Activated CD4-positive, alpha-beta T cell treated with anti-CD3 and anti-CD28 coated beads, Interleukin-2, amount 10 ng/mL, durations not matched to agents 7 days and 5 days (primary cell): ENCODE measurements at regions not wholly inside any gene's neighbourhood (a gene's known extent, or its start where the extent isn't known, plus 50 kb on each side); places are given as distances from the start of the nearest gene placed in this dataset.

Experiments used
- CTCF ChIA-PET: fragments of 350-600 bp; sonication (Branson Sonifier 250); formaldehyde crosslinking; loops from one replicate; lab custom pipeline; 2021; ENCODE audit warnings: antibody characterized with exemption; lab: Charles Lee
- POLR2A ChIA-PET: fragments of 350-600 bp; sonication (Branson Sonifier 250); formaldehyde crosslinking; loops from one replicate; lab custom pipeline; 2021; ENCODE audit warnings: antibody characterized with exemption; lab: Charles Lee
- DNase-seq: peaks from one replicate; pipeline ENCODE4 v3.0.0-alpha.2; 2020
- H3K27ac Mint-ChIP-seq: one replicate; pipeline ENCODE4 v1.8.0; 2021; ENCODE audit warnings: mild to moderate bottlenecking, moderate library complexity, mixed read lengths
- H3K27me3 Mint-ChIP-seq: one replicate; pipeline ENCODE4 v1.8.0; 2021; ENCODE audit warnings: mixed read lengths
- H3K36me3 Mint-ChIP-seq: one replicate; pipeline ENCODE4 v1.8.0; 2021; ENCODE audit warnings: low read depth, mixed read lengths
- H3K4me1 Mint-ChIP-seq: one replicate; pipeline ENCODE4 v1.8.0; 2021; ENCODE audit warnings: mixed read lengths
- H3K4me3 Mint-ChIP-seq: one replicate; pipeline ENCODE4 v1.8.0; 2021; ENCODE audit warnings: mild to moderate bottlenecking, moderate library complexity, mixed read lengths
- H3K9me3 Mint-ChIP-seq: one replicate; pipeline ENCODE4 v1.8.0; 2021; ENCODE audit warnings: mixed read lengths

- POLR2A ChIA-PET: no interaction called here
- H3K9me3 Mint-ChIP-seq: peaks cover 4% of the 10 kb centered on the region
- H3K4me1 Mint-ChIP-seq: peaks cover 30% of the 10 kb centered on the region
- no peak for DNase-seq
- H3K4me3 Mint-ChIP-seq: no peak overlapping the region
- peaks cover 2% of the 10 kb centered on the region for H3K27me3 Mint-ChIP-seq
- CTCF ChIA-PET: interaction anchor here (0.7 kb wide), 1 partner anchor 12 kb away, joined by 3 read pairs; no protein-coding TSS in a partner anchor
- peaks cover 7% of the 10 kb centered on the region for H3K36me3 Mint-ChIP-seq
- H3K27ac Mint-ChIP-seq: no peak overlapping the region
Observed at GRCh38 chr5:57119031-57119430, 54.8 kb upstream of the GPBP1 start.

GRCh38 chr5:57124014-57124413 is 49.8 kb upstream of the GPBP1 start:
- ChIA-PET CTCF (interaction anchor here (1.4 kb wide), 1 partner anchor 14 kb away, joined by 5 read pairs; no protein-coding TSS in a partner anchor), POLR2A (no interaction called here)
- H3K4me3 Mint-ChIP-seq: no peak overlapping the region
- peaks cover 4% of the 10 kb centered on the region for H3K9me3 Mint-ChIP-seq
- H3K27ac Mint-ChIP-seq: no peak overlapping the region
- H3K36me3 Mint-ChIP-seq: peaks cover 3% of the 10 kb centered on the region
- peaks cover 2% of the 10 kb centered on the region for H3K27me3 Mint-ChIP-seq
- H3K4me1 Mint-ChIP-seq: no peaks in the 10 kb centered on the region
- no peak for DNase-seq
